ENCODE measurements at regions not wholly inside any gene's neighbourhood (a gene's known extent, or its start where the extent isn't known, plus 50 kb on each side); places are given as distances from the start of the nearest gene placed in this dataset.

DNA sequence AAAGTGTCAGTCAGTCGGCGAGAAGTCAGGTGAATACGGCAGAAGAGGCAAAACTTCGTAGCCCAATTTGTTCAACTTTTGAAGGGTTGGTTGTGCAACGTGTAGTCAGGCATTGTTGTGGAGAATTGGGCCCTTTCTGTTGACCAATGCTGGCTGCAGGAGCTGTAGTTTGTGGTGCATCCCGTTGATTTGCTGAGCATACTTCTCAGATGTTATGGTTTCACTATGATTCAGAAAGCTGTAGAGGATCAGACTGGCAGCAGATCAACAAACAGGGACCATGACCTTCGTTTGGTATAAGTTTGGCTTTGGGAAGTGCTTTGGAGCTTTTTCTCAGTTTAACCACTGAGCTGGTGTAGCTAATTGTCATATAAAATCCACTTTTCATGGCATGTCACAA, 190.2 kb upstream of the ADAMTS5 start:
- Histone ChIP-seq H3K27me3 (no peaks in the 10 kb centered on the region), H3K9me3 (no peaks in the 10 kb centered on the region), H3K36me3 (no peaks in the 10 kb centered on the region), H3K4me3 (no peak overlapping the region), H3K27ac (no peak overlapping the region), H3K4me1 (no peaks in the 10 kb centered on the region)
- ATAC-seq (no peak), DNase-seq (no peak)
- intact Hi-C loops (cut with DNase I) = no loop called here
- TF ChIP-seq, protein P1, sequence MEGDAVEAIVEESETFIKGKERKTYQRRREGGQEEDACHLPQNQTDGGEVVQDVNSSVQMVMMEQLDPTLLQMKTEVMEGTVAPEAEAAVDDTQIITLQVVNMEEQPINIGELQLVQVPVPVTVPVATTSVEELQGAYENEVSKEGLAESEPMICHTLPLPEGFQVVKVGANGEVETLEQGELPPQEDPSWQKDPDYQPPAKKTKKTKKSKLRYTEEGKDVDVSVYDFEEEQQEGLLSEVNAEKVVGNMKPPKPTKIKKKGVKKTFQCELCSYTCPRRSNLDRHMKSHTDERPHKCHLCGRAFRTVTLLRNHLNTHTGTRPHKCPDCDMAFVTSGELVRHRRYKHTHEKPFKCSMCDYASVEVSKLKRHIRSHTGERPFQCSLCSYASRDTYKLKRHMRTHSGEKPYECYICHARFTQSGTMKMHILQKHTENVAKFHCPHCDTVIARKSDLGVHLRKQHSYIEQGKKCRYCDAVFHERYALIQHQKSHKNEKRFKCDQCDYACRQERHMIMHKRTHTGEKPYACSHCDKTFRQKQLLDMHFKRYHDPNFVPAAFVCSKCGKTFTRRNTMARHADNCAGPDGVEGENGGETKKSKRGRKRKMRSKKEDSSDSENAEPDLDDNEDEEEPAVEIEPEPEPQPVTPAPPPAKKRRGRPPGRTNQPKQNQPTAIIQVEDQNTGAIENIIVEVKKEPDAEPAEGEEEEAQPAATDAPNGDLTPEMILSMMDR (IDR thresholded peaks at IDR 0.05) = no peak

DNA sequence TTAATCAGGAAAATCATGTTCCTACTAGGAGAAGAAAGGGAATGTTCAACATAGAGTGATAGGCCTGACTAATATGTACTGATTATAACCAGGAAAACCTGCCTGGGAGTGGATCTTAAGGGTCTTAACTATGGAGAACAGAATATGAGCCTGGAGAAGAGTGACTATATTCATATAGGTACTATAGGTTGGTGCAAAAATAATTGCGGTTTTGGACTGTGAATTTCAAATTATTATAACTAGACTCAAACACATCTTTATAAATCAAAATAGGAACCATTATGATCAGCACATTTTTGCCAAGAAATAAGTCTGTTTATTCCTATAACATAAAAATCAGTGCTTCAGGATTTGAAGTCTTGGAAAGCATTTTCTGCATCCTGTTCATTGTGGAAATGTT, 189.8 kb upstream of the ADAMTS5 start:
- Histone ChIP-seq H3K9me3 (no peaks in the 10 kb centered on the region), H3K4me3 (no peak overlapping the region), H3K27me3 (no peaks in the 10 kb centered on the region), H3K4me1 (no peaks in the 10 kb centered on the region), H3K36me3 (no peaks in the 10 kb centered on the region), H3K27ac (no peak overlapping the region)
- TF ChIP-seq, protein P1 (IDR thresholded peaks at IDR 0.05) = no peak
- no peak for ATAC-seq
- no peak for DNase-seq
- intact Hi-C loops (cut with DNase I) = no loop called here

DNA sequence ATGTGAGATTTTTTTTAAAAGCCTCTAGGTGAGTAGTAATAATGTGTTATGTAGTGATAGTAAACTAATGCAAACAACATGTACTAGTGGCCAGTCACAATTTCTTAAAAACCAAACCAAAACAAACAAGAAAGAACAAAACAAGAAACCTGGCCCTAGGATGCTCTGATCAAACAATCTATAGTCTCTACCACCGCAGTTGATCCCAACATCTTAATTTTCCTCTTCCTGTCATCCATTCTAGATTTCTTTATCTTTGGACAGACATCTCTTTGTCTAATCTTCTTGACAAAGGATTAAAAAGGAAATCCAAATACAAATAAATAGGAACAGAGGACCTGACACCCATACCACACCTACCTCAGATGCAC, 188.2 kb upstream of the ADAMTS5 start:
- no peaks in the 10 kb centered on the region for H3K4me1 ChIP-seq
- H3K27me3 ChIP-seq = no peaks in the 10 kb centered on the region
- H3K36me3 ChIP-seq = no peaks in the 10 kb centered on the region
- intact Hi-C loops (cut with DNase I) = no loop called here
- no peak overlapping the region for H3K4me3 ChIP-seq
- TF ChIP-seq, protein P1 (IDR thresholded peaks at IDR 0.05) = no peak
- ATAC-seq = no peak
- H3K9me3 ChIP-seq = no peaks in the 10 kb centered on the region
- no peak for DNase-seq
- H3K27ac ChIP-seq = no peak overlapping the region

DNA sequence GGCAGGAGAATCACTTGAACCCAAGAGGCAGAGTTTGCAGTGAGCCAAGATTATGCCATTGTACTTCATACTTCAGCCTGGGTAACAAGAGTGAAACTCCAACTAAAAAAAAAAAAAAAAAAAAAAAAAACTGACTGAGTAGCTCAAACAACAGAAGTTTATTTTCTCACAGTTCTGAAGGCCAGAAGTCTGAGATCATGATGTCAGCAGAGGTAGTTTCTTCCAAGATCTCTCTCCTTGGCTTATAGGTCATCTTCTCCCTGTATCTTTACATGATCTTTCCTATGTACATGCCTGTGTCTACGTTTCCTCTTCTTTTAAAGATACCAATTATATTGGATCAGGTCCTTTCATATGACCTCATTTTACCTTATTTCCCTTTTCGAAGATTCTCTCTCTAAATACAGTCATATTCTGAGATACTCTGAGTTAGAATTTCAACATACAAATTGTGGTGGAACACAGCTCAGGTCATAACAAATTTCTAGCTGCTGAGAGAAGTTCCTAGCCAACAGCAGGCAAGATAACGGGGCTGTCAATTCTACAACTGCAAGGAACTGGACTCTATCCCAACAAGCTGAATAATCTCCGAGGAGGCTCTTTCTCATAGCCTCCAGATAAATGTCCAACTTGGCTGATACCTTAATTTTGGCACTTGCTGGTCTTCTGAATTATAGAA, 187.7 kb upstream of the ADAMTS5 start:
- TF ChIP-seq, protein P1 (IDR thresholded peaks at IDR 0.05) = no peak

DNA sequence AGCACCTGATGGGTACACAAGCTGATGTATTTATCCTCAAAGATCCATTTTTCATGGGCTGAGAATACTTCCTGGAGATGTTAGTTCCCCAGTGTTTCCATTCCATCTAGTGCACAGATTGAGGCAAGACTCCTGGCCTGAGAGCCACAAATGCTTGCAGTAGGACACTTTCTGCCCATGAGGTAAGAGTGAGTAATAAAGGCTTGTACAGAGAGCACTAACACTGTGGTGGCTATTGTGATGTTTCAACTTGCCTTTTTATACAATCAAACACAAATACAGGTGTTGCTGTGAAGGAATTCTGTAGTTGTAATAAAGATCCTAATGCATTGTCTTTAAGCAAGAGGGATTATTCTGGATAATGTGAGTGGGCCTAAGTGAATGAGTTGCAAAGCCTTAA, 186.1 kb upstream of the ADAMTS5 start:
- DNase-seq = no peak
- Histone ChIP-seq H3K36me3 (no peaks in the 10 kb centered on the region), H3K4me1 (no peaks in the 10 kb centered on the region), H3K27ac (no peak overlapping the region), H3K27me3 (no peaks in the 10 kb centered on the region), H3K4me3 (no peak overlapping the region), H3K9me3 (peaks cover 0 to 5% of the 10 kb centered on the region in 2 donors)
- TF ChIP-seq, protein P1 (IDR thresholded peaks at IDR 0.05) = no peak
- intact Hi-C loops (cut with DNase I) = no loop called here
- no peak for ATAC-seq

More for the DNA sequence above, 187.7 kb upstream of the ADAMTS5 start:
- DNase-seq (no peak), ATAC-seq (no peak)
- Histone ChIP-seq H3K4me1 (no peaks in the 10 kb centered on the region), H3K27me3 (no peaks in the 10 kb centered on the region), H3K9me3 (no peaks in the 10 kb centered on the region), H3K4me3 (no peak overlapping the region), H3K36me3 (no peaks in the 10 kb centered on the region), H3K27ac (no peak overlapping the region)
- intact Hi-C loops (cut with DNase I) = no loop called here

All from left lung (tissue), 4 donors.